ENCODE measurements at regions not wholly inside any gene's neighbourhood (a gene's known extent, or its start where the extent isn't known, plus 50 kb on each side); places are given as distances from the start of the nearest gene placed in this dataset.

- no peak for DNase-seq (ENCODE audit: low spot score)
- TF ChIP-seq CTCF (IDR thresholded peaks at IDR 0.05; ENCODE audit: borderline replicate concordance, control extremely low read depth, extremely low read depth, insufficient read depth, missing control alignments), result no peak
- in situ Hi-C loops (cut with MboI; ENCODE audit: low sequenced_read_pairs, unreplicated experiment), result no loop called here
Measured at GRCh38 chr10:124229989-124230634, 136.7 kb upstream of the CHST15 start.

GRCh38 chr10:124229201-124229988 lies 136.0 kb upstream of the CHST15 start:
- TF ChIP-seq CTCF (IDR thresholded peaks at IDR 0.05; ENCODE audit: borderline replicate concordance, control extremely low read depth, extremely low read depth, insufficient read depth, missing control alignments), result no peak
- in situ Hi-C loops (cut with MboI; ENCODE audit: low sequenced_read_pairs, unreplicated experiment), result no loop called here
- no peak for DNase-seq (ENCODE audit: low spot score)

- no peak for DNase-seq (ENCODE audit: low spot score)
- TF ChIP-seq CTCF (IDR thresholded peaks at IDR 0.05; ENCODE audit: borderline replicate concordance, control extremely low read depth, extremely low read depth, insufficient read depth, missing control alignments), result no peak
- in situ Hi-C loops (cut with MboI; ENCODE audit: low sequenced_read_pairs, unreplicated experiment), result no loop called here
Measured at GRCh38 chr10:124228471-124228870, 135.1 kb upstream of the CHST15 start.

- no peak for TF ChIP-seq CTCF (IDR thresholded peaks at IDR 0.05; ENCODE audit: borderline replicate concordance, control extremely low read depth, extremely low read depth, insufficient read depth, missing control alignments)
- no peak for DNase-seq (ENCODE audit: low spot score)
- in situ Hi-C loops (cut with MboI; ENCODE audit: low sequenced_read_pairs, unreplicated experiment), result no loop called here
Measured at GRCh38 chr10:124227988-124228387, 134.6 kb upstream of the CHST15 start.

GRCh38 chr10:124227055-124227975 lies 133.9 kb upstream of the CHST15 start:
- no peak for TF ChIP-seq CTCF (IDR thresholded peaks at IDR 0.05; ENCODE audit: borderline replicate concordance, control extremely low read depth, extremely low read depth, insufficient read depth, missing control alignments)
- in situ Hi-C loops (cut with MboI; ENCODE audit: low sequenced_read_pairs, unreplicated experiment), result no loop called here
- DNase-seq (ENCODE audit: low spot score), result no peak

All from GM13976 (cell line).